NCI-H2227 treated with DMSO at 0.1 percent for 48 hours (cell line): ENCODE measurements at regions not wholly inside any gene's neighbourhood (a gene's known extent, or its start where the extent isn't known, plus 50 kb on each side); places are given as distances from the start of the nearest gene placed in this dataset.
A peak's percentile ranks its signal among the peaks of the same experiment; 100 is the strongest.

ENCODE experiments used
- DNase-seq: peaks from one replicate; lab custom pipeline; 2025; lab: John Stamatoyannopoulos, UW

DNA sequence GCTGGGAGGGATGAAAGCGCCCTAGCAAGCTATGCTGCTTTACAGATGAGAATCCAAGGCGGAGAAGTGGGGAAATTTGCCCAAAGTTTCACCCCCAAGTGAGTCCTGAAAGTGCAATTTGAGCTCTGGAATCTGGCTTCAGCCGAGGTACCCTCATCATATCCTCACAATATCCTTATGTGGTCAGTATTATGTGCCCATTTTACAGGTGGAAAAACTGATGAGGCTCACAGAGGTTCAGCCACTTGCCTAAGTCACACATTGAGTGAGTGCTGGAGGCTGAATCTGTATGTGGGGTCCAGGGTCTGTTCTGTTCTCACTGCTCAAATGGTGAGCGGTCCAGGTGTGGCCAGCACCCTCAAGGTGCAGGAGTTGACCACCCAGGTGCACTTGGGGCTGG, 85.3 kb downstream of the MATN1 start:
- DNase-seq: no peak

- peak; percentile 95 for DNase-seq
Observed at GRCh38 chr1:30637183-30637980, 86.0 kb downstream of the MATN1 start.

GRCh38 chr1:30636621-30637020, 86.8 kb downstream of the MATN1 start:
- DNase-seq: no peak

GRCh38 chr1:30635391-30635975, 87.9 kb downstream of the MATN1 start:
- DNase-seq: no peak

GRCh38 chr1:30634507-30634906, 88.9 kb downstream of the MATN1 start:
- no peak for DNase-seq

DNA sequence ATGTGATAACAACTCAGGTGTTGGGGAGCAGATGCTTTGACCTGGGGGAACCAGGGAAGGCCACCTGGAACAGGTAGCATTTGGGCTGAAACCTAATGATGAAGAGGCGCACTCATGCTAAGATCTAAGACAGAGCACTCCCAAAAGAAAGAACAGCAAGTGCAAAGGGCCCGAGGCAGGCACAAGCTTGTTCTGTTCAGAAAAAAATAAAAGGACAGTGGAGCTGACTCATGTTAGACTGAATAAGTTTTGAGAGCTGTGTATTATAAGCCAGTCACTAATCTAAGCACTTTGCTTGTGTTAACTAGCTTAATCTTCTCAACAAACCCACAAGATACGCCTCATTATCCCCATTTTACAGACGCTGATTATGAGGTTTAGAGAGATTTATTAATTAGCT, 90.1 kb downstream of the MATN1 start:
- no peak for DNase-seq

DNA sequence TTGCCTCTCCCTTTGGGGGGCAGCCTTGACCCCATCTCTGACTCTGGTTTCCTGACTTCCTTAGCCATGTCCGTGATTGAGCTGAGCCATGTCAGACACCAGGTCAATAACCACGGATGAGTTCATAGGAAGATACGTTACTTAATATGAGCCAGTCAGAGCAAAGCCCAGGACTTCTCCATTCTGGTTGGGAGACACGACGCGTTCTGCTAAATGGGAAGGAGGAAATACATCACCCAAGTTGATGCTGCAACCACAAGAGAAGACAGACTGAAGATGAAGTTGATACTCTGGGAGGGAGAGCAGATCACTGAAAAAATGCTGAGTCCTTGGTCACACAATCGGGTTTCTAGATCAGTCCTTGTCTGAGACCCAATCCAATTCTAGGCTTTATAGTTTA, 90.9 kb downstream of the MATN1 start:
- DNase-seq: no peak

GRCh38 chr1:30631700-30632099, 91.7 kb downstream of the MATN1 start:
- DNase-seq: no peak

GRCh38 chr1:30629501-30629900, 93.9 kb downstream of the MATN1 start:
- DNase-seq: no peak

DNA sequence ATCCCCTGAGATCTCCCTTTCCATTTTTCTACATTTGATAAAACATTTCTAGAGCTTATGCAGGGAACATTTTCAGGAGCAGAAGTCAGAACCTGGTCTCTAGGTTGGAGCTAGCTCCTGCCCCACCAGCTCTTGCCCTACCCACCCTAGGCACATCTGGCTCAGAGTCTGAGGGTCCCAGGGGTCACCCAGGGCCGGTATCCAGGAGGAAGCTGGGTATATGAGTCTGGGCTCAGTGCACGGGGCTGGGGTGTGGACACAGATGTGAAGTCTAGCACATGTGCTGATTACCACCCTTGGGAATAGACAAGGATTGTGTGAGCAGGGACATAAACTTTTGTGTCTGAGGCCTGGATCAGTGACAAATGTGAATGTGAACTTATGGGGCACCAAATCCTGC, 95.4 kb downstream of the MATN1 start:
- DNase-seq: no peak

DNA sequence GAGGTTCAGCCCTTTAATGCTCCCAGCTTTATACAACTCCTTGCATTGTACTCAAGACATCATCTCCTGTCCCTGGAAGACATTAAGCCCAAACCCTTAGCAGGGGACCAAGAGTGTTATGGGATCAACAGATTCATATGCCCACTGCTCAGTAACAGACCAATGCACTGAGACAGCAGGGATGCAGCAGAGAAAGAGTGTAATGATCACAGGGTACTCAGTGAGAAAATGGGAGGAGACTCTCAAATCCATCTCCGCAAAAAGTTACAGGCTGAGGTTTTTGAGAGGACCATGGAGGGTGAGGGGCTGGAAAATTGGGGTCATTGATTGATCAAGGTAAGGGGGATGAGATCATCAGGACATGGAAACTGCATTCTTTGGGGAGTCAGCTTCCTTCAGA, 96.2 kb downstream of the MATN1 start:
- no peak for DNase-seq

- no peak for DNase-seq
Observed at GRCh38 chr1:30623431-30623830, 100.0 kb downstream of the MATN1 start.

DNA sequence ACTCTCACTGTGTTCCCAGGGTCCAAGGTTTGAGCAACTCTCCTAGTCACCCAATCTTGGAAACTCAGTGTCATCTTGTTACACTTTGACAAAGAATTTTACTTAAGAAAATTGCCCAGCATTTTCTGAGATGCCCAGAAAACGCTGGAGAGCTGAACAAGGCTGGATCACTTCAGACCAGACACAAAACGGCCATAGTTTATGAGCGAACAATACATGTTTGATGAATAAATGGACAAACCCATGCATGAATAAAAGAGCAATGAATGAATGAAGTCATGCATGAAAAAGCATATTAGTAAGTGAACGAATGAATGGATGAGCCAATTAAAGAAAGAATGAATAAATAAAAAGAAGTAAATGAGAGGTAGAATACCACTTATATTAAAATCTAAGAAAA, 103.8 kb downstream of the MATN1 start:
- DNase-seq: no peak

DNA sequence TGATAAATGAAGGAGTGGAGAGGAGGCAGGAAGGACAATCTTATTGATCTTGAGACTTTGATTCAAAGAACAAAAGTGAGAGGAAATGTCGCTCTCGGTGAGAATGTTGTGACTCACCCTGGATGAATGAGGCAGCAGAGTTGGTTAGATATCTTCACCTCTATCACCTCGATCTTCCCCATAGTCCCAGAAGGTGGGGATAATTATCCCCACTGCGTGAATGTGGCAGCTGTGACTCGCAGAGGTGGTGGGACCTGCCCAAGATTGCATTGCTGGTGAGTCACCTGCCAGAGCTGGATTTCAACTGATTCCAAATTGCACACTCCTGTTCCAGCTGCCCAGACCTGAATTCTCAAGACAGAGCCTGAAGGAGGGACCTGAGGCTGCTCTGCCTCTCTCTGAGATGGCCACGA, 105.0 kb downstream of the MATN1 start:
- no peak for DNase-seq

DNA sequence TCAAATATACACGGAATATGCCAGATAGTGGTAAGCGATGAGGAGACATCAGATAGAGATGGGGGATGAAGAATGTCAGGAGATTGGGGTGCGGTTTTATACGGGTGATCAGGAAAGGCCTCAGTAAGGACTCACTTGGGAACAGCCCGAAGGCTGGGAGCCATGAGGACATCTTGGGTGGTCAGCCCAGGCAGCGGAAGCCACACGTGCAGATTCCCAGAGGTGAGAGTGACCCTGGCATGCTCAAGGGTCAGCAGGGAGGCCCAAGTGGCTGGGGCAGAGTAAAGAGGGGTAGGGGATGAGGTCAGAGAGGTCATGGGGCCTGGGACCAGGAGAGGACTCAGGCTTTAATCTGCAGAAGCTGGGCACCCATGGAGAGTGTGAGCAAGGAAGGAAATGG, 106.6 kb downstream of the MATN1 start:
- no peak for DNase-seq

DNA sequence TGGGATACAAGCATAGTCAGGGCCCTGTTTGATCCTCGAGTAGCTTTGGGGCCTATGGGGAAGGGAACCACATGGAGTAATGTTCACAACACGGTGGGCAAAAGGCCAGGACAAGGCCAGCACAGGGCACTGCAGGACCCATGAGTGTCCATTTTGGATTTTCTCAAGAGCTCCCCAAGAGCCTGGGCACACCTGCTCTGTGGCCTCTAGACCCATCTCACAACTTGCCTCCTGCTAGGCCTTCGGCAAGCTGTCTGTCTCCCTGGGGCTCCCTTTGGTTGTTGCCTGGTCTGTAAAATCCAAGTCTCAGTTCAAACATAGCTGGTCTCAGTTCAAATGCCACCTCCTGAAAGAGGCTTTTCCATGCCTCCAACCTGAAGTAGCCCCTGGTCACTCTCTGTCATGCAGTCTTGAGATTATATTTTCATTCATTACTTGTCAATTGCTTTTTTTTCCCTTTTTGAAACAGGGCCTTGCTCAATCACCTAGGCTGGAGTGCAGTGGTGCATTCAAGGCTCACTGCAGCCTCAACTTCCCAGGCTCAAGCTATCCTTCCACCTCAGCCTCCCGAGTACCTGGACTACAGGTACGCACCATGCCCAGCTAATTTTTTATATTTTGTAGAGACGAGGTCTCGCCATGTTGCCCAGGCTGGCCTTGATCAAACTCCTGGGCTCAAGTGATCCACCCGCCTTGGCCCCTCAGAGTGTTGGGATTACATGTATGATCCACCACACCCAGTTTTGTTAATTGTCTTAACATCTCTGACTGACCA, 107.4 kb downstream of the MATN1 start:
- no peak for DNase-seq

GRCh38 chr1:30615076-30615795, 108.1 kb downstream of the MATN1 start:
- DNase-seq: no peak

DNA sequence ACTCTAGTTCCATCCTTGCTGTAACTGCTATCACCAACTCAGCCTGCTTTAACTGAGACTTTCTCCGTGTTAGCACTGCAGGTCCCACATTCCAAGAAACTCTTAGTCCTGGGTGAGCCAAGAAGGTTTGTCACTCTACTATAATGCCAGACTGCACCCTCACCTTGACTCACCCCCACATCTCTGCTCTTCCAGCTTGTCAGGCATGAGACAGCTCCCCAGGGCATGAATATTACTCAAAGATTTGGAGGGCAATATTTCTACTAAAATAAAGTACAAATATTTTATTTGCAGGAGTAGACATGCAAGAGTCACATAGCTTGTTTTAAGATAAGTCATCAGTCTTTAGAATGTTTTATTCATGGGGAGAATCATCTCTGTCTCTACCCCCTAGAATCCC, 110.2 kb downstream of the MATN1 start:
- DNase-seq: no peak

DNA sequence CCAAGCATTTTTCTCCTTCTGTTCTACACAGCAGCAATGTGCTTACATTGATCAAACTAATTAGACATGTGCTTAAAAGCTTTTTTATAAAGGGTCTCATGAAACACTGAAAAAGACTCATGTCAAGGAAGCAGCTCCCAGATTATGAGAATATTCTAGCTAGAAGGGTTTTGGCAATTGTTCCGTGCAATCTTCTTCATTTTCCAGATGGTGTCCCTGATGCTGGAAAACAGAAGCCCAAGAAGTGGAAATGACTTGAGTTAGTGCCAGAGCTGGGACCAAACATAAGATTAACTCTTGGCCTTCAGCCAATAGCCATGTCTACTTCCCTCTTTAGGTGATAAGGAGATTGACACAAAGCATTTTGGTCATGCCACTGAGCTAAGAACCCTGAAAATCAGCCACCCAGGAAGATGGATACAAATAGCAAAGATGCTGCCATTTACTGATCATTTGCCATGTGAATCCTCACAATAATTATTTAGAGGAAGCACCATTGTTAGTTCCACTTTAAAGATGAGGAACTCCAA, 110.8 kb downstream of the MATN1 start:
- peak; percentile 11 for DNase-seq

GRCh38 chr1:30611741-30612309, 111.6 kb downstream of the MATN1 start:
- DNase-seq: no peak

GRCh38 chr1:30610917-30611316, 112.5 kb downstream of the MATN1 start:
- DNase-seq: no peak

DNA sequence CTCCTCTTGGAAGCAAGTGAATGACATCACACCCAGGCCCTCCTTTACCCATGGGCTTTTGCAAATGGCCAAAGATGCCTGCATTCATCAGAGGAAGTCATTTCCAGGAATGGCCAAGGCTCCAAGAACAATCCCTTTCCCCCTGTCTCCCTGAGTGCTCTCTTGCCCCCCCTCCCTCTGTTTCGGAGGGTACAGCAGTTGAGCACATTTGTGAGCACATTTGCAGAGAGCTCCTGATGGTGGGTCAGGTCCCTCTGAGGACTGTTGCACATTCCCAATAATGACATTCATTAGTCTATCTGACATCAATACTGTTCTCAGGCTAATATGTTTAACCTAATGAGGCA, 113.4 kb downstream of the MATN1 start:
- no peak for DNase-seq
